Thoracic aorta (tissue), 2 donors: ENCODE measurements at regions not wholly inside any gene's neighbourhood (a gene's known extent, or its start where the extent isn't known, plus 50 kb on each side); places are given as distances from the start of the nearest gene placed in this dataset.

Source experiments
- ATAC-seq: fragments of 150-250 bp; one replicate; pipeline ENCODE4 v1.8.0; 2017; ENCODE audit warnings: low read depth; ENCODE audit not compliant: insufficient number of reproducible peaks, low FRiP score
- DNase-seq: peaks from one replicate; pipeline ENCODE4 v3.0.0-alpha.2; 2020; ENCODE audit warnings: low spot score
- H3K27ac ChIP-seq, 2 donors: fragments of 200-600 bp; sonication (generic); 1 replicate in 1 of 2; 2 replicates in 1 of 2; pipeline ENCODE4 v1.5.1; 2016; ENCODE audit warnings: mild to moderate bottlenecking in 2 of 2, moderate library complexity in 2 of 2
- H3K27me3 ChIP-seq: fragments of 200-600 bp; sonication (generic); replicated peaks from 2 replicates; pipeline ENCODE4 v1.6.0; 2016; ENCODE audit warnings: mild to moderate bottlenecking; ENCODE audit not compliant: insufficient read depth
- H3K36me3 ChIP-seq: fragments of 200-600 bp; sonication (generic); one replicate; pipeline ENCODE4 v1.5.1; 2016
- H3K4me1 ChIP-seq, 2 donors: fragments of 200-600 bp; sonication (generic); 1 replicate in 1 of 2; 2 replicates in 1 of 2; pipeline versions ENCODE4 v1.5.1 to v1.6.0; 2016; ENCODE audit warnings: low read depth in 2 of 2, mild to moderate bottlenecking in 1 of 2; ENCODE audit not compliant: control insufficient read depth in 1 of 2
- H3K4me3 ChIP-seq: fragments of 200-600 bp; sonication (generic); 2 replicates; pipeline ENCODE4 v1.5.1; 2016; ENCODE audit warnings: mild to moderate bottlenecking
- H3K9me3 ChIP-seq: fragments of 200-600 bp; sonication (generic); 2 replicates; pipeline ENCODE4 v1.5.1; 2016
- CTCF ChIP-seq: fragments of 200-600 bp; sonication (generic); IDR thresholded peaks from one replicate; pipeline ENCODE4 v1.5.1; 2019; ENCODE audit warnings: antibody characterized with exemption

- DNase-seq: no peak
- ATAC-seq: no peak
- Histone ChIP-seq H3K4me1 (no peaks in the 10 kb centered on the region), H3K9me3 (no peaks in the 10 kb centered on the region), H3K4me3 (no peak overlapping the region), H3K27me3 (no peaks in the 10 kb centered on the region), H3K27ac (no peak overlapping the region), H3K36me3 (no peaks in the 10 kb centered on the region)
- TF ChIP-seq CTCF: no peak
Observed at GRCh38 chr13:109990296-109990695, 203.9 kb upstream of the IRS2 start.

GRCh38 chr13:109989686-109990085 lies 203.3 kb upstream of the IRS2 start:
- no peak for TF ChIP-seq CTCF
- no peak for ATAC-seq
- no peaks in the 10 kb centered on the region for H3K36me3 ChIP-seq

GRCh38 chr13:109989155-109989554 lies 202.8 kb upstream of the IRS2 start:
- Histone ChIP-seq H3K9me3 (no peaks in the 10 kb centered on the region), H3K27ac (no peak overlapping the region), H3K4me1 (no peaks in the 10 kb centered on the region), H3K4me3 (no peak overlapping the region), H3K36me3 (no peaks in the 10 kb centered on the region), H3K27me3 (no peaks in the 10 kb centered on the region)
- DNase-seq: no peak
- ATAC-seq: no peak
- no peak for TF ChIP-seq CTCF

More at GRCh38 chr13:109989686-109990085, 203.3 kb upstream of the IRS2 start:
- H3K4me1 ChIP-seq: no peaks in the 10 kb centered on the region
- no peak overlapping the region for H3K4me3 ChIP-seq
- no peak overlapping the region for H3K27ac ChIP-seq
- no peak for DNase-seq
- no peaks in the 10 kb centered on the region for H3K27me3 ChIP-seq
- H3K9me3 ChIP-seq: no peaks in the 10 kb centered on the region

- DNase-seq (no peak), ATAC-seq (no peak)
- TF ChIP-seq CTCF: no peak
- no peaks in the 10 kb centered on the region for H3K36me3 ChIP-seq
- no peak overlapping the region for H3K4me3 ChIP-seq
- no peaks in the 10 kb centered on the region for H3K27me3 ChIP-seq
- no peaks in the 10 kb centered on the region for H3K9me3 ChIP-seq
- H3K27ac ChIP-seq: no peak overlapping the region
- H3K4me1 ChIP-seq: no peaks in the 10 kb centered on the region
Observed at GRCh38 chr13:109986851-109987250, 200.5 kb upstream of the IRS2 start.

GRCh38 chr13:109985871-109986450 lies 199.6 kb upstream of the IRS2 start:
- ATAC-seq (no peak), DNase-seq (no peak)
- TF ChIP-seq CTCF: no peak
- no peaks in the 10 kb centered on the region for H3K36me3 ChIP-seq
- no peaks in the 10 kb centered on the region for H3K4me1 ChIP-seq
- no peak overlapping the region for H3K27ac ChIP-seq
- no peaks in the 10 kb centered on the region for H3K27me3 ChIP-seq
- no peaks in the 10 kb centered on the region for H3K9me3 ChIP-seq
- no peak overlapping the region for H3K4me3 ChIP-seq
